MG63 (cell line): ENCODE measurements at regions not wholly inside any gene's neighbourhood (a gene's known extent, or its start where the extent isn't known, plus 50 kb on each side); places are given as distances from the start of the nearest gene placed in this dataset.
"Not testable (repeated sequence)": the region's sequence is repeated elsewhere in the genome, so short reads cannot be mapped to it uniquely, and the experiment has no call there.

Source experiments
- DNase-seq: peaks from one replicate; pipeline ENCODE4 v3.0.0-alpha.2; 2020
- H3K27me3 ChIP-seq: fragments of 250-450 bp; sonication (Bioruptor Pico); 2 replicates; pipeline ENCODE4 v1.5.1; 2020; ENCODE audit warnings: mild to moderate bottlenecking, moderate library complexity
- H3K36me3 ChIP-seq: fragments of 250-450 bp; sonication (Bioruptor Pico); 2 replicates; pipeline ENCODE4 v1.5.1; 2020; ENCODE audit warnings: mild to moderate bottlenecking, moderate library complexity
- H3K4me3 ChIP-seq: fragments of 250-450 bp; sonication (Bioruptor Pico); 2 replicates; pipeline ENCODE4 v1.5.1; 2020; ENCODE audit warnings: mild to moderate bottlenecking, moderate library complexity
- H3K9me3 ChIP-seq: fragments of 250-450 bp; sonication (Bioruptor Pico); 2 replicates; pipeline ENCODE4 v1.5.1; 2020; ENCODE audit warnings: mild to moderate bottlenecking, moderate library complexity

GRCh38 chr20:19110285-19110684 is 102.2 kb upstream of the SLC24A3 start:
- H3K27me3 ChIP-seq = no peaks in the 10 kb centered on the region
- H3K9me3 ChIP-seq = no peaks in the 10 kb centered on the region
- no peak overlapping the region for H3K4me3 ChIP-seq
- no peak for DNase-seq
- no peaks in the 10 kb centered on the region for H3K36me3 ChIP-seq

- DNase-seq = no peak
- no peaks in the 10 kb centered on the region for H3K27me3 ChIP-seq
- no peak overlapping the region for H3K4me3 ChIP-seq
- H3K9me3 ChIP-seq = no peaks in the 10 kb centered on the region
- no peaks in the 10 kb centered on the region for H3K36me3 ChIP-seq
Measured at GRCh38 chr20:19110881-19111460, 101.5 kb upstream of the SLC24A3 start.

DNA sequence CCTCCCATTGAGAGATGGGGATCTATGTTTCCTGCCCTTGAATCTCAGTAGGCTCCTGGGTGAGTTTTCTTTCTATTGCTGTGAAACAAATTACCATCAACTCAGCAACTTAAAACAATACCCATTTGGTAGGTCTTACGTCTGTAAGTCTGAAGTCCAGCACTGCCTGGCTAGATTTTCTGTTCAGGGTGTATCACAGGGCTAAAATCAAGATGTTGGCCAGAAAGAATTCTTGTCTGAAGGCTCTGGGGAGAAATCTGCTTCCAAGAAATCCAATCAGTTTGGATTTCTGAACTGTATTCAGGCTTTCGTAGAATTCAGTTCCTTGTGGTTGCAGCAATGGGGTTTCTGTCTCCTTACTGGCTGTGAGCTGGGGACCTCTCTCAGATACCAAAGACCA is 99.6 kb upstream of the SLC24A3 start:
- Histone ChIP-seq H3K9me3 (no peaks in the 10 kb centered on the region), H3K27me3 (no peaks in the 10 kb centered on the region), H3K4me3 (no peak overlapping the region), H3K36me3 (no peaks in the 10 kb centered on the region)
- no peak for DNase-seq

DNA sequence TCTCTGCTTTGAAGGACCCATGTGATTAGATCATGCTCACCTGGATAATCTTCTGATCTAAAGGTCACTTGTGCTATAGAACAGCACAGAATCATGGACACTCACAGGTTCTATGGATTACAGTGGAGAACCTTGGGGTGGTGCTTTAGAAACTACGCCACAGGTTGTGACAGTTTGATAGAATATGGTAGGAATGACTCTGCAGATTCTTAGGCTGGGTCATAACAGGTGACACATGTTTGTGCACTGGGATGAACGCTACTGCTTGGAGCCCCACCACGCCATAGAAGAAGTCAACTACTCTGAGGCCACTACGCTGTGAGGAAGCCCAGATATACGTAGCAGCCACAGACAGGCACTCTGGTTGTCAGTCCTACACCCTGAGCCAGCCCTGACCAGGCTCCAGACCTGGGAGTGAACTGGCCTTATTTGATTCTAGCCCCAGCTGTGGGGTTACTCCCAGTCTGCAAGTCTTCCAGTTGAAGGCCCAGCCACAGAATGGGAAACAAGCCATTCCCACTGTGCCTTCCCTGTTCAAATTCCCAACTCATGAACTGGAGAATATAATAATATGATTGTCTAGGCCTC is 99.0 kb upstream of the SLC24A3 start:
- Histone ChIP-seq H3K9me3 (no peaks in the 10 kb centered on the region), H3K36me3 (no peaks in the 10 kb centered on the region), H3K4me3 (no peak overlapping the region), H3K27me3 (no peaks in the 10 kb centered on the region)
- DNase-seq = no peak

DNA sequence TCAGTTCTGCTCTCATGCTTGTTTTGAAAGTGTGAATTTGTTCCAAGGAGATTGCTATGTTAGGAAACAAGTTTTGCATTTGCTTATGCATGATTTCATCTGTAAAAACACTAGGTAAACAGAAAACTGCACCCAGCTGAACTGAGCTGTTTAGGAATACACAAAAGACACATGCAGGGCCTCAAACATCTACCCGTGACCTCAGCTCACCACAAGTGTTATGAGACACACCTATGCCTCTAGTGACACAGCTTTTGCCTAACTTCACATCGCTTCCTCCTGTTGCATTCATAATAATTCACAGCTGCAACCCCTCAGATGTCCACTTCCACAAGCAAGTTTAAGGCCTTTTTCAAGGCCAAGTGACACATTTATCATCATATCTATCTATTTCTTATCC is 98.0 kb upstream of the SLC24A3 start:
- no peaks in the 10 kb centered on the region for H3K36me3 ChIP-seq
- DNase-seq = no peak
- H3K9me3 ChIP-seq = no peaks in the 10 kb centered on the region
- no peak overlapping the region for H3K4me3 ChIP-seq
- no peaks in the 10 kb centered on the region for H3K27me3 ChIP-seq

DNA sequence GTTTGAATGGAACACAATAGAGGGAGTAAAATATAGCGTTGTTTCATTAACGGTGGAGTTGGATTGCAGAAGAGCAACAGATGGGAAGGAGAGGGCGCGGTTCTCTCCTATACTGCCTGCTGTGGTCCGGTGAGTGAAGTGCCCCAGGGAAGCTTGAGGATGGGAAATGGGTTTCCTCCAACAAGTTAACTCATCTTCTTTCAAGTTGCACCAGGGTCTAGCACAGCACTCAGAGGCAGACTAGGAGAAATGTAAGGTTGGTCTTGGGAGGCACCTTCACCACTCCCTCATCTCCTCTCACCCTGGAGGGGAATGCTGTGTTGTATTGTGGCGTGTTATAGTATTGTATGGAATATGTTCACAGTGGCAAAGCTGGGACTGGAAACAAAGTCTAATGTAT is 96.9 kb upstream of the SLC24A3 start:
- Histone ChIP-seq H3K27me3 (no peaks in the 10 kb centered on the region), H3K36me3 (no peaks in the 10 kb centered on the region), H3K4me3 (no peak overlapping the region), H3K9me3 (no peaks in the 10 kb centered on the region)
- DNase-seq = no peak

DNA sequence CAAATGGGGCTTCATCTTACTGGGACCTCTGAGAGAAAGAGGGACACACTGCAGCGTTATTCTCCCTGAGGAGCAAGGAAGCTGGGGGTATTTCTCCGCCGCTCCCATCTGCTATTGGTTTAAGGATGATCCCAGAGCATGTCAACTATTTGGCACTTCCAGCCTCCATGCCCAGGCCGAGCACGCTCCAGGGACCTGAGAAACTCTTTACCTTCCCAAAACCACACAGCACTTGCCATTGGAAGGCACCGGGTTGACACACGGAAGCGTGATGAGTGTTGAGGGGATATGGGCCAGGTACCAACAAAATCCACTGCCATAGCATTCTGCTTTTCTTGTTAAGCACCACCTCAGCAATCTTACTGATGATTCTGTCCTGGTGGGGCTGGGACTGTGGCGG is 92.4 kb upstream of the SLC24A3 start:
- H3K27me3 ChIP-seq = no peaks in the 10 kb centered on the region
- no peaks in the 10 kb centered on the region for H3K9me3 ChIP-seq
- no peaks in the 10 kb centered on the region for H3K36me3 ChIP-seq
- DNase-seq = no peak
- no peak overlapping the region for H3K4me3 ChIP-seq

- Histone ChIP-seq H3K27me3 (no peaks in the 10 kb centered on the region), H3K9me3 (no peaks in the 10 kb centered on the region), H3K36me3 (no peaks in the 10 kb centered on the region), H3K4me3 (no peak overlapping the region)
- no peak for DNase-seq
Measured at GRCh38 chr20:19120569-19120968, 91.9 kb upstream of the SLC24A3 start.

DNA sequence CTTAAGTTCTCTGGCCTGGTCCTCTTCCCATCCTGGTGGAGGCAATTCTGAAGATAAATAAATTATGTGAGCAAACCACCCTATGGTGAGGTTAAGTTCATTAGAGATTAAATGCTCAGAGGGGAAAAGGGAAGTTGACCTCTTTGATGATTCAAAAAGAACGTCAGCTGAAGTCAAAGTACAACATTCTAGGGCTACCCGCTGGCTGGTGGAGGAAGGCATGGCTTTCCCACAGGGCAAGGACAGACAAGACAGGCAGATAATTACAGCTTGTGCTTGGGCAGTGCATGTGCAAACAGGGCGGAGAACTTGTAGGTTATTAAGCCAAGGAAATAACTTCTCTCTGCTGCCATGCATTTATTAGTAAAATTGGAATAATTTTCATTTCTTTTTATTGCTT is 91.0 kb upstream of the SLC24A3 start:
- no peaks in the 10 kb centered on the region for H3K27me3 ChIP-seq
- H3K4me3 ChIP-seq = no peak overlapping the region
- no peak for DNase-seq
- H3K36me3 ChIP-seq = no peaks in the 10 kb centered on the region
- H3K9me3 ChIP-seq = no peaks in the 10 kb centered on the region

DNA sequence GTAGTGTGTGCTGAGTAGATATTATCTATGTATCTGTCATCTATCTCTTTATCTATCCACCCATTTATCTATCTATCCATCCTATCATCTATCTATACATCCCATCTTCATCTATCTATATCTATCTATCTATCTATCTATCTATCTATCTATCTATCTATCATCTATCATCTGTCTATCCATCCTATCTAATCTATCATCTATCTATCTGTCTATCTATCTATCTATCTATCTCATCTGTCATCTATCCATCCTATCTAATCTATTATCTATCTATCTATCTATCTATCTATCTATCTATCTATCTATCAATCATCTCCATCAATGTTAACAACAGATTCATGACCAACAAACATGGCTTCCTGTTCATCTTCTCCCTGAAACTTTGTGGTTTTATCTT is 90.5 kb upstream of the SLC24A3 start:
- Histone ChIP-seq H3K36me3 (no peaks in the 10 kb centered on the region), H3K4me3 (no peak overlapping the region), H3K9me3 (no peaks in the 10 kb centered on the region), H3K27me3 (no peaks in the 10 kb centered on the region)
- no peak for DNase-seq

DNA sequence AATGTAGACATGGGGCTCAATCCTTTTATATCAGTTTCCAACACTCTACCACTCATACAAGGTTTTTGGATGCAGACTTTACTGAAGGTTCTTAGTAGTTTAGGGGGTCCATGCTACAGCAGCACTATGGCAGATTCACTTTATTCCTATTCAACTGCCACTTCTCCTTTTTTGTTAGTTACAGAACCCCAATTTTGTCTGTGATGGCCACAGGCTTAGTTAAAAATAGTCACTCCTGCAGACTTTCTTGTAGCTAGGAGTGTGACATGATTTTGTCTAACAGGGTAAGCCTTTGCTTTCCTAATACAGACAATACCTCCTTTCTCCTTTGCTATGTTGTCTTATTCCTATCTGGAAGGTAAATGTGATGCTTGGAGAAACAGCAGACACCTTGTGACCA is 90.0 kb upstream of the SLC24A3 start:
- DNase-seq = no peak
- Histone ChIP-seq H3K27me3 (no peaks in the 10 kb centered on the region), H3K36me3 (no peaks in the 10 kb centered on the region), H3K4me3 (no peak overlapping the region), H3K9me3 (no peaks in the 10 kb centered on the region)

DNA sequence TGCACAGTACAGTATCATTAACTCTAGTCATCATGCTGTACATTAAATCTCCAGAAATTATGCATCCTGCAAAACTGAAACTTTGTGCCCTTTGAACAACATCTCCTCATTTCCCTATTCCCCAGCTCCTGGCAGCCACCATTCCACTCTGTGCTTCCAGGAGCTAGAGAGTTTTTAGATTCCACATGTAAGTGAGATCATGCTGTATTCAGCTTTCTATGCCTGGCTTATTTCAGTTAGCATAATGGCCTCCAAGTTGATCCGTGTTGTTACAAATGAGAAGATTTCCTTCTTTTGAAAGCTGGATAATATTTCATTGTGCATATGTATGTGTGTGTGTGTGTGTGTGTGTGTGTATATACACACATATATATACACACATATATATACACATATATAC is 86.9 kb upstream of the SLC24A3 start:
- Histone ChIP-seq H3K4me3 (no peak overlapping the region), H3K9me3 (no peaks in the 10 kb centered on the region), H3K36me3 (no peaks in the 10 kb centered on the region), H3K27me3 (no peaks in the 10 kb centered on the region)
- no peak for DNase-seq

- no peaks in the 10 kb centered on the region for H3K36me3 ChIP-seq
- no peaks in the 10 kb centered on the region for H3K9me3 ChIP-seq
- H3K4me3 ChIP-seq = no peak overlapping the region
- no peaks in the 10 kb centered on the region for H3K27me3 ChIP-seq
- DNase-seq = no peak
Measured at GRCh38 chr20:19129306-19129705, 83.1 kb upstream of the SLC24A3 start.

GRCh38 chr20:19129976-19130612 is 82.3 kb upstream of the SLC24A3 start:
- Histone ChIP-seq H3K27me3 (no peaks in the 10 kb centered on the region), H3K36me3 (no peaks in the 10 kb centered on the region), H3K4me3 (no peak overlapping the region), H3K9me3 (no peaks in the 10 kb centered on the region)
- DNase-seq = no peak

- no peak overlapping the region for H3K4me3 ChIP-seq
- no peaks in the 10 kb centered on the region for H3K36me3 ChIP-seq
- no peaks in the 10 kb centered on the region for H3K27me3 ChIP-seq
- DNase-seq = no peak
- H3K9me3 ChIP-seq = no peaks in the 10 kb centered on the region
Measured at GRCh38 chr20:19130613-19130984, 81.8 kb upstream of the SLC24A3 start.

- H3K36me3 ChIP-seq = no peaks in the 10 kb centered on the region
- no peak for DNase-seq
- H3K4me3 ChIP-seq = no peak overlapping the region
- no peaks in the 10 kb centered on the region for H3K27me3 ChIP-seq
- no peaks in the 10 kb centered on the region for H3K9me3 ChIP-seq
Measured at GRCh38 chr20:19137641-19138040, 74.8 kb upstream of the SLC24A3 start.

GRCh38 chr20:19138758-19139157 is 73.7 kb upstream of the SLC24A3 start:
- no peaks in the 10 kb centered on the region for H3K9me3 ChIP-seq
- H3K36me3 ChIP-seq = no peaks in the 10 kb centered on the region
- no peak for DNase-seq
- no peaks in the 10 kb centered on the region for H3K27me3 ChIP-seq
- H3K4me3 ChIP-seq = no peak overlapping the region

DNA sequence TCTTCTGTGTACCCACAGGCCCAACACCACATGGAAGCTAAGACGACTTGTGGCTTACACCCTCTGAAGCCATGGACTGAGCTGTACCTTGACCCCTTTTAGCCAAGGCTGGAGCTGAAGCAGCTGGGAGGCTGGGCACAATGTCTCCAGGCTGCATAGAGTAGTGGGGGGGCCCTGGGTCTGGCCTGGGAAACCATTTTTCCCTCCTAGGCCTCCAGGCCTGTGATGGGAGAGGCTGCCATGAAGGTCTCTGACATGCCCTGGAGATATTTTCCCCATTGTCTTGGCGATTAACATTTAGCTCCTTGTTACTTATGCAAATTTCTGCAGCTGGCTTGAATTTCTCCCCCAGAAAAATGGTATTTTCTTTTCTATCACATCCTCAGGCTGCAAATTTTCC is 72.9 kb upstream of the SLC24A3 start:
- H3K36me3 ChIP-seq, H3K9me3 ChIP-seq, H3K27me3 ChIP-seq, H3K4me3 ChIP-seq, DNase-seq: not testable (repeated sequence)
